Caco-2 (cell line): ENCODE measurements at regions not wholly inside any gene's neighbourhood (a gene's known extent, or its start where the extent isn't known, plus 50 kb on each side); places are given as distances from the start of the nearest gene placed in this dataset.
"Not testable (repeated sequence)": the region's sequence is repeated elsewhere in the genome, so short reads cannot be mapped to it uniquely, and the experiment has no call there.

Source experiments
- BruUV-seq: library from RNA; stranded (reverse); fragments of 400-500 nt; replicated peaks from 2 replicates; lab custom pipeline; 2021; lab: Mats Ljungman, UMichigan
- CTCF ChIA-PET: fragments of 300-600 bp; sonication (Branson Sonifier 250); formaldehyde crosslinking; loops from one replicate; lab custom pipeline; 2022; ENCODE audit warnings: antibody characterized with exemption; lab: Charles Lee
- POLR2A ChIA-PET: fragments of 300-600 bp; sonication (Branson Sonifier 250); formaldehyde crosslinking; loops from one replicate; lab custom pipeline; 2022; ENCODE audit warnings: antibody characterized with exemption; lab: Charles Lee
- DNase-seq, 2 experiments: peaks; one replicate each; pipeline versions ENCODE4 v3.0.0 to v3.0.0-alpha.2; 2020 to 2022
- H3K27me3 ChIP-seq: replicated peaks from 2 replicates; pipeline ENCODE4 v1.6.0; 2011; ENCODE audit warnings: low read length; ENCODE audit not compliant: control insufficient read depth, insufficient read depth
- H3K36me3 ChIP-seq: 2 replicates; pipeline ENCODE4 v1.5.1; 2011; ENCODE audit warnings: low read length; ENCODE audit not compliant: control insufficient read depth, insufficient read depth
- H3K4me1 ChIP-seq: fragments of 250-450 bp; sonication (Bioruptor Pico); 2 replicates; pipeline ENCODE4 v1.5.1; 2020; ENCODE audit warnings: mild to moderate bottlenecking
- H3K4me3 ChIP-seq: 2 replicates; pipeline ENCODE4 v1.5.1; 2011; ENCODE audit warnings: low read depth, mild to moderate bottlenecking, control low read depth, low read length
- H3K9me3 ChIP-seq: fragments of 250-450 bp; sonication (Bioruptor Pico); 2 replicates; pipeline ENCODE4 v1.5.1; 2020; ENCODE audit warnings: mild to moderate bottlenecking, moderate library complexity
- H3K27ac Mint-ChIP-seq: one replicate; pipeline ENCODE4 v1.8.0; 2022; ENCODE audit warnings: mixed read lengths; ENCODE audit not compliant: unreplicated experiment
- H3K27me3 Mint-ChIP-seq: one replicate; pipeline ENCODE4 v1.8.0; 2022; ENCODE audit warnings: mixed read lengths; ENCODE audit not compliant: insufficient read depth, unreplicated experiment
- H3K36me3 Mint-ChIP-seq: one replicate; pipeline ENCODE4 v1.8.0; 2022; ENCODE audit warnings: mild to moderate bottlenecking, mixed read lengths; ENCODE audit not compliant: insufficient read depth, unreplicated experiment
- H3K4me1 Mint-ChIP-seq: one replicate; pipeline ENCODE4 v1.8.0; 2022; ENCODE audit warnings: low read depth, mixed read lengths; ENCODE audit not compliant: unreplicated experiment
- H3K4me3 Mint-ChIP-seq: one replicate; pipeline ENCODE4 v1.8.0; 2022; ENCODE audit warnings: mild to moderate bottlenecking, moderate library complexity, mixed read lengths; ENCODE audit not compliant: unreplicated experiment
- H3K9me3 Mint-ChIP-seq: one replicate; pipeline ENCODE4 v1.8.0; 2022; ENCODE audit warnings: mixed read lengths; ENCODE audit not compliant: unreplicated experiment
- intact Hi-C: fragments of 100-400 bp; cut with micrococcal nuclease; formaldehyde crosslinking; loops from one replicate; pipeline ENCODE4 v1.10.0; 2022; ENCODE audit not compliant: unreplicated experiment
- TF ChIP-seq, protein P1 (sequence below), 2 experiments: fragments of 200-600 bp in 1 of 2; IDR thresholded peaks; 1 replicate in 1 of 2; 2 replicates in 1 of 2; pipeline versions ENCODE4 v1.5.1 to v1.8.0; 2011 to 2022; ENCODE audit warnings: antibody characterized with exemption in 1 of 2, control low read depth in 1 of 2, inconsistent platforms in 1 of 2, low read depth in 1 of 2, low read length in 1 of 2, mild to moderate bottlenecking in 1 of 2, moderate library complexity in 1 of 2; ENCODE audit not compliant: insufficient read depth in 1 of 2, severe bottlenecking in 1 of 2, unreplicated experiment in 1 of 2

DNA sequence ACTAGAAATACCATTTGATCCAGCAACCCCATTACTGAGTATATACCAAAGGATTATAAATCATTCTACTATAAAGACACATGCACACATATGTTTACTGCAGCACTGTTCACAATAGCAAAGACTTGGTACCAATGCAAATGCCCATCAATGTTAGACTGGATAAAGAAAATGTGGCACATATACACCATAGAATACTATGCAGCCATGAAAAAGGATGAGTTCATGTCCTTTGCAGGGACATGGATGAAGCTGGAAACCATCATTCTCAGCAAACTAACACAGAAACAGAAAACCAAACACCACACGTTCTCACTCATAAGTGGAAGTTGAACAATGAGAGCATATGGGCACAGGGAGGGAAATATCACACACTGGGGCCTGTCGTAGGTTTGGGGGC is 106.0 kb downstream of the SPATA18 start:
- H3K4me1 ChIP-seq, H3K36me3 ChIP-seq, H3K27ac Mint-ChIP-seq, CTCF ChIA-PET, H3K4me1 Mint-ChIP-seq, H3K4me3 ChIP-seq, H3K9me3 Mint-ChIP-seq, H3K9me3 ChIP-seq, H3K36me3 Mint-ChIP-seq, H3K4me3 Mint-ChIP-seq, DNase-seq, BruUV-seq, intact Hi-C loops, POLR2A ChIA-PET, H3K27me3 ChIP-seq: not testable (repeated sequence)
- H3K27me3 Mint-ChIP-seq: peaks cover 14% of the 10 kb centered on the region

DNA sequence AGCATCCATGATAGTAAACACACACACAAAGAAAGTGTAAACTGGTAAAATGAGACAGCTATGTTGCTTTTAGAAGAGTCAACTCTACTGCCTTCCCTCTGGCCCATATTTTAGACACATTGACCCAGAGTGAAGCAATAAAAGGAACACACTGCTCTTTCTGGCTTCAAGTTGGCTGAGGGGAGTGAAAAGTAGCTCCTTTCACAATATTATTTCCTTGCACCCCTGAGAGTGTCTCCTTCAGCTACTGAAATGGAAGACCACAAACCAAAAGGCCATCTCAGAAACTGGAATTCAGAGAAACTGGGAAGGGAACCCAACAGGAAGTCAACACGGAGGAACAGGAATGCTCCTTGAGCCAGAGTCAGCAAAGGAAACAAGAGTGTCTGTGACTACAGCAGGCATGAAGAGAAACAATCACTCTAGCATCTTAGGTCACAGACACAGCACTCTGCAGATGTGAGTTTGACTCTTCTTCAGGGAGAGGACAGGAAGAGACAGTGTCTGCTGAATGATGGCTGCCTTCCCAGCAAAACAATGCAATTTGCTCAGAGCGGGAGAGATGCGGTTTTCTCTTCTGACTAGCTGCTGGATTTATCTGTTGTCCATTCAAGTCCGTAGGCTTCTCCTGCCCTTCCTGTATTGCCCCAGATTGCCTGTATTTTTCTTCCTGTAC is 106.7 kb downstream of the SPATA18 start:
- no peak overlapping the region for H3K4me3 Mint-ChIP-seq
- no peaks in the 10 kb centered on the region for H3K36me3 Mint-ChIP-seq
- Histone ChIP-seq H3K9me3 (no peaks in the 10 kb centered on the region), H3K36me3 (no peaks in the 10 kb centered on the region), H3K4me3 (no peak overlapping the region), H3K4me1 (no peaks in the 10 kb centered on the region), H3K27me3 (no peaks in the 10 kb centered on the region)
- no peaks in the 10 kb centered on the region for H3K4me1 Mint-ChIP-seq
- intact Hi-C loops: no loop called here
- no peak for DNase-seq
- TF ChIP-seq, protein P1, sequence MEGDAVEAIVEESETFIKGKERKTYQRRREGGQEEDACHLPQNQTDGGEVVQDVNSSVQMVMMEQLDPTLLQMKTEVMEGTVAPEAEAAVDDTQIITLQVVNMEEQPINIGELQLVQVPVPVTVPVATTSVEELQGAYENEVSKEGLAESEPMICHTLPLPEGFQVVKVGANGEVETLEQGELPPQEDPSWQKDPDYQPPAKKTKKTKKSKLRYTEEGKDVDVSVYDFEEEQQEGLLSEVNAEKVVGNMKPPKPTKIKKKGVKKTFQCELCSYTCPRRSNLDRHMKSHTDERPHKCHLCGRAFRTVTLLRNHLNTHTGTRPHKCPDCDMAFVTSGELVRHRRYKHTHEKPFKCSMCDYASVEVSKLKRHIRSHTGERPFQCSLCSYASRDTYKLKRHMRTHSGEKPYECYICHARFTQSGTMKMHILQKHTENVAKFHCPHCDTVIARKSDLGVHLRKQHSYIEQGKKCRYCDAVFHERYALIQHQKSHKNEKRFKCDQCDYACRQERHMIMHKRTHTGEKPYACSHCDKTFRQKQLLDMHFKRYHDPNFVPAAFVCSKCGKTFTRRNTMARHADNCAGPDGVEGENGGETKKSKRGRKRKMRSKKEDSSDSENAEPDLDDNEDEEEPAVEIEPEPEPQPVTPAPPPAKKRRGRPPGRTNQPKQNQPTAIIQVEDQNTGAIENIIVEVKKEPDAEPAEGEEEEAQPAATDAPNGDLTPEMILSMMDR (IDR thresholded peaks at IDR 0.05; ENCODE audit: insufficient read depth in 1 of 2, low read depth in 1 of 2, low read length in 1 of 2, severe bottlenecking in 1 of 2, unreplicated experiment in 1 of 2): no peak
- CTCF ChIA-PET: no interaction called here
- BruUV-seq: no TSS peak
- H3K9me3 Mint-ChIP-seq: no peaks in the 10 kb centered on the region
- POLR2A ChIA-PET: no interaction called here
- no peak overlapping the region for H3K27ac Mint-ChIP-seq
- H3K27me3 Mint-ChIP-seq: peaks cover 14% of the 10 kb centered on the region

DNA sequence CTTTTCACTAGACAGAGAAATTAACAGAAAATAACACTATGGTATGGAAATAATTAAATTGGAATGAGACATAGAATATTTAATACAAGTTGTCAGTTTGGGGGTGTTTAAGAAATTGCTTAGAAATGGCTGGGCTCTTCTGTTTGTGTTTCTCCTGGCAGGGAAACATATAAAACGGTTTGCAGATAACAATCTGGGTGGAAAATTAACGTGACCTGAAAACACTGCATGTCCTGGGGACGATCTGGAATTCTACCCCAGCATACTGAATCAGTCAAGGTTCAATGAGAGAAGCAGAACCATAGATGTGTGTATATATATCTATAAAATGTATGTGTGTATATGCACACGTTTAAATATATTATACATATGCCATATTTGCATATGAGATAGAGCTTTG is 109.8 kb downstream of the SPATA18 start:
- intact Hi-C loops: no loop called here
- Histone ChIP-seq H3K36me3 (no peaks in the 10 kb centered on the region), H3K27me3 (no peaks in the 10 kb centered on the region), H3K4me1 (no peaks in the 10 kb centered on the region), H3K9me3 (no peaks in the 10 kb centered on the region), H3K4me3 (no peak overlapping the region)
- DNase-seq: no peak
- no TSS peak for BruUV-seq
- ChIA-PET CTCF (no interaction called here), POLR2A (no interaction called here)
- TF ChIP-seq, protein P1 (IDR thresholded peaks at IDR 0.05; ENCODE audit: insufficient read depth in 1 of 2, low read depth in 1 of 2, low read length in 1 of 2, severe bottlenecking in 1 of 2, unreplicated experiment in 1 of 2): no peak
- H3K27me3 Mint-ChIP-seq: peaks cover 6% of the 10 kb centered on the region
- no peak overlapping the region for H3K27ac Mint-ChIP-seq
- H3K9me3 Mint-ChIP-seq: no peaks in the 10 kb centered on the region
- no peaks in the 10 kb centered on the region for H3K4me1 Mint-ChIP-seq
- no peak overlapping the region for H3K4me3 Mint-ChIP-seq
- H3K36me3 Mint-ChIP-seq: no peaks in the 10 kb centered on the region
